IPS DF 4.7 (cell line): ENCODE measurements at regions not wholly inside any gene's neighbourhood (a gene's known extent, or its start where the extent isn't known, plus 50 kb on each side); places are given as distances from the start of the nearest gene placed in this dataset.

ENCODE experiments used
- DNase-seq: peaks from one replicate; pipeline ENCODE4 v3.0.0-alpha.2; 2013; ENCODE audit warnings: low spot score; ENCODE audit errors: extremely low read depth

- no peak for DNase-seq
Measured at GRCh38 chr5:103623425-103623824, 60.8 kb upstream of the NUDT12 start.

GRCh38 chr5:103621548-103621930, 59.0 kb upstream of the NUDT12 start:
- DNase-seq: no peak

- DNase-seq: no peak
Measured at GRCh38 chr5:103620851-103621547, 58.4 kb upstream of the NUDT12 start.

- no peak for DNase-seq
Measured at GRCh38 chr5:103617913-103618312, 55.3 kb upstream of the NUDT12 start.

GRCh38 chr5:103617090-103617489, 54.5 kb upstream of the NUDT12 start:
- DNase-seq: no peak

- no peak for DNase-seq
Measured at GRCh38 chr5:103612545-103612944, 50.0 kb upstream of the NUDT12 start.
